Stomach smooth muscle (tissue), 2 donors: ENCODE measurements at regions not wholly inside any gene's neighbourhood (a gene's known extent, or its start where the extent isn't known, plus 50 kb on each side); places are given as distances from the start of the nearest gene placed in this dataset.
"Not testable (repeated sequence)": the region's sequence is repeated elsewhere in the genome, so short reads cannot be mapped to it uniquely, and the experiment has no call there.

Experiments used
- H3K27ac ChIP-seq: one replicate; pipeline ENCODE4 v1.7.0; 2013; ENCODE audit warnings: mild to moderate bottlenecking, low read length, inconsistent platforms
- H3K27me3 ChIP-seq, 2 donors: one replicate each; pipeline ENCODE4 v1.7.0; 2013; ENCODE audit warnings: low read length in 2 of 2; ENCODE audit not compliant: insufficient read depth in 2 of 2, control insufficient read depth in 1 of 2
- H3K36me3 ChIP-seq, 2 donors: one replicate each; pipeline ENCODE4 v1.7.0; 2013; ENCODE audit warnings: low read length in 2 of 2; ENCODE audit not compliant: control insufficient read depth in 2 of 2, insufficient read depth in 2 of 2
- H3K4me1 ChIP-seq: one replicate; pipeline ENCODE4 v1.7.0; 2013; ENCODE audit warnings: low read length; ENCODE audit not compliant: control insufficient read depth, insufficient read depth
- H3K4me3 ChIP-seq, 2 donors: one replicate each; pipeline ENCODE4 v1.7.0; 2013; ENCODE audit warnings: low read length in 2 of 2
- H3K9ac ChIP-seq, 2 donors: one replicate each; pipeline ENCODE4 v1.7.0; 2013; ENCODE audit warnings: low read length in 2 of 2, mild to moderate bottlenecking in 1 of 2
- H3K9me3 ChIP-seq, 2 donors: one replicate each; pipeline ENCODE4 v1.7.0; 2013; ENCODE audit warnings: low read length in 2 of 2; ENCODE audit not compliant: control insufficient read depth in 2 of 2
- donor health status: healthy.
- donor health status: Pancreatic carcinoma.

DNA sequence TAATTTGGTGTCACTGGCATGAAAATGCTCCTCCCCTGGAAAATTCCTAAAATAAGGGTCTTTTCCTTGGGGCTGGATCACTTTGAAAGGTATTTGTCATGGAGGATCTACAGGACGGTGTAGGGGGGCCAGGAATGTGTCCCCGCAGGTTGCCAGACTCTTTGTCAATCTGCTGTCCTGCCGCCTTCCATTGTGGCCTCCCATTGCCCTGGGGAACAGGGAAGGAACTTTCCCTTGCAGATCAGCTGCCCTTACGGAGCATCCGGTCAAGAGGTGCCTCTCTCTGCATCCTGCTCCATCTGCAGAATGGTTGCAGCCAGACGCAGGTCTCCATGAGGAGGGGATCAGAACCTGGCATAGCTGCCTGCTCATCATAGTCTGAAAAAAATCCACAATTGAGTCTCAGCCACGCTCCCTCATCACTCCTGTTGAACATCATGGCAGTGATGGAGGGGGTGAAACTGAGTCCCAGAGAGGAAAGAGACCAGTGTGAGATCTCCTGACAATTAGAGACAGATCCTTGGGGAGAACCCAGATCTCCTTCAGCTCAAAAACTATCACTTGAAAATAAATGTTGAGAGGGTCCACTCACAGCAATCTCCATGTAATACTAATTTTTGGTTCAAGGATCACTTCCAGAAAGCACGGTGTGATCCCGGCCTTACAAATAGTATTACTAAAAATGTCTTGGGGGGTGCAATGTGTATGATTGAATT lies 244.8 kb downstream of the MYCN start:
- no peaks in the 10 kb centered on the region for H3K36me3 ChIP-seq
- H3K4me1 ChIP-seq, result no peaks in the 10 kb centered on the region
- no peak overlapping the region for H3K9ac ChIP-seq
- no peak overlapping the region for H3K4me3 ChIP-seq
- no peaks in the 10 kb centered on the region for H3K9me3 ChIP-seq
- H3K27me3 ChIP-seq, result no peaks in the 10 kb centered on the region
- H3K27ac ChIP-seq, result no peak overlapping the region

- no peak overlapping the region for H3K4me3 ChIP-seq
- no peak overlapping the region for H3K9ac ChIP-seq
- H3K9me3 ChIP-seq, result no peaks in the 10 kb centered on the region
- H3K4me1 ChIP-seq, result no peaks in the 10 kb centered on the region
- no peaks in the 10 kb centered on the region for H3K27me3 ChIP-seq
- no peak overlapping the region for H3K27ac ChIP-seq
- H3K36me3 ChIP-seq, result no peaks in the 10 kb centered on the region
Measured at GRCh38 chr2:16184341-16184890, 244.1 kb downstream of the MYCN start.

GRCh38 chr2:16183345-16183744 lies 243.0 kb downstream of the MYCN start:
- H3K9ac ChIP-seq, result no peak overlapping the region
- no peaks in the 10 kb centered on the region for H3K9me3 ChIP-seq
- H3K27me3 ChIP-seq, result no peaks in the 10 kb centered on the region
- no peak overlapping the region for H3K27ac ChIP-seq
- H3K36me3 ChIP-seq, result no peaks in the 10 kb centered on the region
- H3K4me1 ChIP-seq, result no peaks in the 10 kb centered on the region
- H3K4me3 ChIP-seq, result no peak overlapping the region

GRCh38 chr2:16182841-16183240 lies 242.5 kb downstream of the MYCN start:
- H3K9me3 ChIP-seq, result no peaks in the 10 kb centered on the region
- no peaks in the 10 kb centered on the region for H3K4me1 ChIP-seq
- H3K27ac ChIP-seq, result no peak overlapping the region
- no peaks in the 10 kb centered on the region for H3K36me3 ChIP-seq
- H3K9ac ChIP-seq, result no peak overlapping the region
- H3K27me3 ChIP-seq, result no peaks in the 10 kb centered on the region
- H3K4me3 ChIP-seq, result no peak overlapping the region

GRCh38 chr2:16182311-16182815 lies 242.0 kb downstream of the MYCN start:
- H3K9me3 ChIP-seq, H3K4me1 ChIP-seq, H3K27ac ChIP-seq, H3K27me3 ChIP-seq, H3K9ac ChIP-seq, H3K4me3 ChIP-seq, H3K36me3 ChIP-seq: not testable (repeated sequence)

- H3K9ac ChIP-seq, result no peak overlapping the region
- no peak overlapping the region for H3K27ac ChIP-seq
- no peaks in the 10 kb centered on the region for H3K36me3 ChIP-seq
- H3K27me3 ChIP-seq, result no peaks in the 10 kb centered on the region
- H3K4me1 ChIP-seq, result no peaks in the 10 kb centered on the region
- no peak overlapping the region for H3K4me3 ChIP-seq
- no peaks in the 10 kb centered on the region for H3K9me3 ChIP-seq
Measured at GRCh38 chr2:16181741-16182090, 241.4 kb downstream of the MYCN start.

DNA sequence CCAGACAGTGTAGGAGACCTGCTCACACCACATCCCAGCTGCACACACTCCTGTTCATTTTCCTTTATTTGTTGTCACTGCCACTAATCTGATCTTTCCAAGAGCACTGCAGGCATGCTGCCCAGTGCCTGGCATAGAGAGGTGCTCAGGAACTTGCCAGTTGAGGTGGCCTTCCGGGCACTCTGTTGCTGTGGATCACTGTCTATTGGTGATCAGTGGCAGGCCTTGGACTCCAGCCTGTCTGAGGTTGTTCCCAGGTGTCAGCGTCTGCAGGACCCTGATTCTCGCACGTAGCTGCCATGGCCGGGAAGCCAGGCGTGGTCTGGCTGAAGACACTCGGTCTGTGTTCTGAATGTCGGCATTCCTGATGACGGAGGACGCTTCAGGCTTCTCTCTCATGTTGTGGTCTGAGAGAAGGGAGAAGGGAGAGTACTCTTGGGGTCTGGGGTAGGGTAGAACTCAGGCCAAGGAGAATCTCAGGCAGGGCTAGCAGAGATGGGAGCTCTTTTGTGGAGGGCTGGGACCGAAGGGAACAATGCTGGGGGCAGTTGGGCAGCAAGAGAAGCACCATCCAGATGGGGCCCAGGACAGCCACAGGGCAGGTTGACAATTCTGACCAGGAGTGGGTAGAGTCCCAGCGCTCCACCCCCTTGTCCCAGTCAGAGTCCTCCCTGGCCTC lies 240.9 kb downstream of the MYCN start:
- Histone ChIP-seq H3K9ac (no peak overlapping the region), H3K4me3 (no peak overlapping the region), H3K9me3 (no peaks in the 10 kb centered on the region), H3K36me3 (no peaks in the 10 kb centered on the region), H3K27ac (no peak overlapping the region), H3K4me1 (no peaks in the 10 kb centered on the region), H3K27me3 (no peaks in the 10 kb centered on the region)

DNA sequence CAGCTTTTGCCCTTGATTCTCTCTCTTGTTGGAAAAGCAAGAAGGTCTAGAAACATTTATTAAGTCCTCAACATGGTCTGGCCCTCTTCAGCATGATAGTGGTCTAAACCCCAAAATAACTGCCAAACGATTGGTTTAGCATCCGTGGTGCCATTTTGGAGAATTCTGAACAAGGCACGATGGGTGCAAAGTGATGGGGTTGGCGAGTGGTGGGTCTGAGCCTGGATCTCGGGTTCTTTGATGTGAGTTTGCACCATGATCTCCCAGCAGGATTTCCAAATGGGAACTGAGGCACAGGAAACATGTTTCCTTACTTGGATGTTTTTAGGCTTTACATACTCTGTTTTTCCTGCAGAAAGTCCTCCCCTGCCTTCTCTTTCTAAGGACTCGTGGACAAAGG lies 240.3 kb downstream of the MYCN start:
- no peaks in the 10 kb centered on the region for H3K9me3 ChIP-seq
- no peak overlapping the region for H3K27ac ChIP-seq
- no peak overlapping the region for H3K4me3 ChIP-seq
- no peak overlapping the region for H3K9ac ChIP-seq
- H3K27me3 ChIP-seq, result no peaks in the 10 kb centered on the region
- no peaks in the 10 kb centered on the region for H3K36me3 ChIP-seq
- H3K4me1 ChIP-seq, result no peaks in the 10 kb centered on the region

- H3K4me3 ChIP-seq, result no peak overlapping the region
- H3K36me3 ChIP-seq, result no peaks in the 10 kb centered on the region
- H3K27ac ChIP-seq, result no peak overlapping the region
- no peaks in the 10 kb centered on the region for H3K4me1 ChIP-seq
- H3K27me3 ChIP-seq, result no peaks in the 10 kb centered on the region
- no peaks in the 10 kb centered on the region for H3K9me3 ChIP-seq
- no peak overlapping the region for H3K9ac ChIP-seq
Measured at GRCh38 chr2:16179701-16180416, 239.5 kb downstream of the MYCN start.

GRCh38 chr2:16178551-16179130 lies 238.3 kb downstream of the MYCN start:
- H3K4me3 ChIP-seq, result no peak overlapping the region
- H3K36me3 ChIP-seq, result no peaks in the 10 kb centered on the region
- H3K27me3 ChIP-seq, result no peaks in the 10 kb centered on the region
- no peak overlapping the region for H3K9ac ChIP-seq
- H3K9me3 ChIP-seq, result no peaks in the 10 kb centered on the region
- H3K4me1 ChIP-seq, result no peaks in the 10 kb centered on the region
- H3K27ac ChIP-seq, result no peak overlapping the region
